ENCODE measurements at regions not wholly inside any gene's neighbourhood (a gene's known extent, or its start where the extent isn't known, plus 50 kb on each side); places are given as distances from the start of the nearest gene placed in this dataset.

DNA sequence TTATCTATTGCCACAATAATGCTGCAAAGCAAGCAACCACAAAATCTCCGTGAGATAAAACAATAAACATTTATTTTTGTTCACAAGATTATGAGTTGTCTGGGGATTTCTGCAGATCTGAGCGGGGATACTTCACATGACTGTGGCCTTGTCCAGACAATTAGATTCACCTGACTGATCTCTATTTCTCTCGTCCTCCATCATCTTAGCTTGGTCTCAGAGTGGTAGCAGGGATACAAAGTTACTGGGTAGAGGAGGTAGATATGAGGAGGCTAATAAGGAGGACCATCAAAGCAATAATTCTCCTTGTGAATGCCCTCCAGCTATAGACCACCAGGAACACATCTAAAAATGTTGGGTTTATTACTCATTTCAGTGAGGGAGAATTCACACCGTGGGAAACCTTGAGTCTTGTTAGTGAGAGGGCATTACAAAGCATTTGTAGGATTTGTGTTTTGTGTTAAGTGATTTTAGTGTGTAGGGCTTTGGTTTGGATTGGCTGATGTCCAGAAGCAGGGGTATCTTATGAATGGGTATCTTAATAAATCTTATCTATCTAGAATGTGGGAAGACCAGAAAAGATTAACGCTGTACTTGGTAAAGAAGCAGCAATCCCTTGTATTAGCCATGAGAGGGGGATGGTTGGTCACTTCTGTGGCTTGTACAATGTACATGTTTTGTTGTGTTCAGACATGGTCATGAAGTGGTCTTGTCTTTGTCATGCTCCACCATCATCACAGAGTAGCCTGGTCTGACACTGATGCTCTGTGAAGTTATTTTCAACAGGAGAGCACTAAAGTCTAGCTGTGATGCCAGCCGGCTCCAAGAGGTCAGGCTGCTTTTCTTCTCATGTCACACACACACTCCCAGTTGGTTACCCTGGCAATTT, 287.6 kb upstream of the STT3B start:
- TF ChIP-seq GATA3 (IDR thresholded peaks at IDR 0.05; ENCODE audit: low read depth, low read length) (no peak), GATA2 (IDR thresholded peaks at IDR 0.05; ENCODE audit: low read depth, low read length) (no peak)

DNA sequence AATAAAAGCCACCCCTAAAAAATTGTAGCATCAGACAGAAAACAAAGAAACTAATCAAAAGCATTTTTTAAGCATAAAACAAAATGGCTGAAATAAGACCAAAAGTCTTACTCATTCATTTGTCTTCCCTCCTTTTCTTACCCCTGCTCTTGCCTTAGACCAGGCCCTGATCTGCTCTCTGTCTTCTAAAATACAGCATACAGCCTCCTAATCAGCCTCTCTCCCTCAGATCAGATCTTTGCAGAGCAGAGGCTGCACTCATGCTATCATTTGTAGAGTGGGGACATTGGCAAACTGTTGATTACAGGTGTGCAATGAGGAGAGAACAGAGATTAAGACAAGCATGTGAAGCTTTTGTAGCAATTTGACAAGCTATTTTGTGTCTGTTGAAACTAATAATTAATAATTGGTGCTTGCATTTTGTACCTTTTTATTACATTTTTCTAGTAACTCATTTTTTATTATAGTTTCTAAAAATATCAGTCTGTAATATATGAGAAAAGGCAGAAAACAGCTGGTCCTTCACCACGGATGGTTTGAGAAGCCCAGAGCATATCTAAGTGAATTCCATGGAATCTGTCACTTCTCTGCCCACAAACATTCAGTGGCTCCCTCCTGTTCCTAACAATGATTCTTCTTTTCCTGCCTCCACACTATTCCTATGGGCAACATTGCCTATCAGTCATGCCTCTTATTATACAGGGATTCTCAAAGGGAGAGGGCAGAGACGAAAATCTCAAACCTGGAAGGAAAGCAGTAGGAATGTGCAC, 286.2 kb upstream of the STT3B start:
- no peak for TF ChIP-seq GATA2 (IDR thresholded peaks at IDR 0.05; ENCODE audit: low read depth, low read length)
- no peak for TF ChIP-seq GATA3 (IDR thresholded peaks at IDR 0.05; ENCODE audit: low read depth, low read length)

DNA sequence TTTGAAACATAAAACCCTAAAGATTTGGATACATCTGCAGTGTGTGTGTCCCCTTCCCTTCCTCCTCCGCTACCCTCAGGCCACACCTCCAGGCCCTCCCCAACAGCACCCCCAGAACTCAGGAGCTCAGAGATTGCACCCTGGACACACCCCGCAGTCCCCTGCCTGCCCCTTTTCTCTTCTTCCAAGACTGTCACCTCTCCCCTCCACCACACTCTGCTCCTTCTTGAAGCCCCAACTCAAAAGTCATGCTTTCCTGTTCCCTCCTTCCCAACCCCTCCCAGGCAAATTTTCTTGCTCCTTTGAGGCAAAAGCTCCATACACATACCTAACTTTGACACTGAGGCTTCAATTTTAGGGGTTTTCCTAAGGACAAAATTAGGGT, 285.7 kb upstream of the STT3B start:
- TF ChIP-seq GATA2 (IDR thresholded peaks at IDR 0.05; ENCODE audit: low read depth, low read length): no peak
- TF ChIP-seq GATA3 (IDR thresholded peaks at IDR 0.05; ENCODE audit: low read depth, low read length): no peak

DNA sequence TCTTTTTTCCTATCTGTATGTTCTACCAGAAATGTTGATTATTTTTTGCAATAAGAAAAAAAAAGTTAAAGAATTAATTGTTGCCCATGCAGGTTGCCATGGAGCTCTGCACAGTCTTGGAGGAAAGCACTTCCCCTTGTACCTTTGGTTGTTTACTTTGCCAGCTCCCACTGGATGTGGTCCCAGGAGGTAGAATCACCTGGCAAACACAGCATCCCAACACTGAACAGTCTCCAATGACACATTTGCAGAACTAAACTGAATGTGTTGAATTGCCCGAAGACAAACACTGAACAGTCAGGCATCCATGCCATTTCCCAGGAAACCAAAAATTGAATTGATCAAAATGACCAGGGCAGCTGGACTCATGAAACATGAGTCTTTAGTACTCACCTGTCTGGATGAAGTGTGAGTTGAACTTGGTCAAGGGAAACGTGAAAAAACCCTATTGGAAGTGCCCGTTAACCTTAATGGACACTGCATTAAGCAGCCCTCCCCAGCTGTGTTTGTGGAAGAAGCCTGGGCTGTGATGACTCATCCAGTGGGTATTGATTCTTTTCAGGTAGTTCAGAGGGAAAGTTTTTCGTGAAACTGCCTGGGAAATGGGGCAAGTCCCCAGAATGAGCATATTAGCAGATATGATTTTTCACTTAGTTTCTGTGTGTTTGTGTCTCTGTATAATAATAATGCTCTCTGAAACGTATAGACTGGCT, 284.7 kb upstream of the STT3B start:
- no peak for TF ChIP-seq GATA3 (IDR thresholded peaks at IDR 0.05; ENCODE audit: low read depth, low read length)
- TF ChIP-seq GATA2 (IDR thresholded peaks at IDR 0.05; ENCODE audit: low read depth, low read length): no peak

DNA sequence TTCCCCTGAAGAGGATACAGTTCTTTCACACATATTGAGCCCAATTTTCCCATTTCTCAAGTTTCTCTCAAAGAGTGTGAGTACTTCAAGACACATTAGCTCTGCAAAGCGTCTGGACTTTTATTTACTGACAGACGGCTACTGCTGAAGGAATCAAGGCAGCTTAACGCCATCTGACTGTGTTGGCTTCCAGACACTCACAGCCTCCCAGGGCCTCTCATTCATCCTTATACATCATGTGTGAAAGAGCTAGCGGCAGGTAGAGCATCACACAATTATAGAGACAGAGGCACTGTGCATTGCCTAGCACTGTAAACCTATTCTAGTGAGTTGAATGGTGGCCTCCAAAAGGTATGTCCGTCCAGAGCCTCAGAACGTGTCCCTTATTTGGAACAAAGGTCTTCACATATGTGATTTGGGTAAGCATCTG, 284.1 kb upstream of the STT3B start:
- TF ChIP-seq GATA2 (IDR thresholded peaks at IDR 0.05; ENCODE audit: low read depth, low read length) (no peak), GATA3 (IDR thresholded peaks at IDR 0.05; ENCODE audit: low read depth, low read length) (no peak)

DNA sequence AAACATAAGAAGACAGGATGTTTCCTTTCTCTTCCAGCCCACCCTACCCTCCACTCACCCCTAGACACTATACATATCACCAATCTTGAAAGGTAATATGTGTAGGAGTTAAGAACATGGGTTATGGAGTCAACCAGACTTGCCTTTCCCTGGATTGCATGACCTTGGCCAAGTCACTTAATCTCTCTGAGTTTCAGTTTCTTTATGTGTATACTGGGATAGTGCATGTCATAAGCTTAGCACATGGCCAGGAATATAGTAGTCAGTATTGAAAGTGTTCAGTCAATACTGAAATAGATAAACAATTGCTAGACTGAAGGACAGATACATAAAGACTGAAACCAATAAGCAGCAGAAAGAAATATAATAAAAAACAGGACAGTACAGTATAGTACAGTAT, 283.2 kb upstream of the STT3B start:
- TF ChIP-seq GATA2 (IDR thresholded peaks at IDR 0.05; ENCODE audit: low read depth, low read length): no peak
- no peak for TF ChIP-seq GATA3 (IDR thresholded peaks at IDR 0.05; ENCODE audit: low read depth, low read length)

DNA sequence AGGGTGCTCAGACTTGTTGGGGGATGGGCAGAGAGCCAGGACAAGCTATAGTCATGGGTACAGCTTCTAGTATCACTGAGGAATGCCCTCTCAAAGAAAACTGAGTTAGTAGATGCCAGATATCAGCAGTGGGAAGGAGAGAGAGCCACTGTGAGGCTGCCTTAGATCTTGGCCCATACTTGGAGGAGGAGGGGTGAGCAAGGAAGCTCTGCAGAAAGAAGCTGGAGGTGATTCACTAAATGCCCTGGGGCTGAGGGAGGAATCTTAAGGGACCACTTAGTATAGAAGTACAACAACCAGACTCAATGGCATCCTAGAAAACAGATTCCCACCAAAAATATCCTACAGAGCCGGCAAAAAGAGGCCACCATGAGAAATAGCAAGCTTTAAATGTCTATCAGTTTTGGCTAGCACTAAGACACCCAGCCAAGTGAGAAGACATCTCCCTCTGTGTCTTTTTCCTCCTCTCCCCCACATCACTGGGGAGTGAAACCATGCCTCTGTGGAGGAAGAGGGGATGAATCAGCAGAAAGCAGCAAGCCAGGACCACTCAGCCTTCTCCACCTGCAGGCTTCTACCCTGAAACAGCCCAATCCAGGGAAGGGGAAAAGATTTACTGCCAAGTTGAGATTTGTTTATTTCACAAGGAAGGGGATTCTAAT, 282.5 kb upstream of the STT3B start:
- TF ChIP-seq GATA2 (IDR thresholded peaks at IDR 0.05; ENCODE audit: low read depth, low read length) (no peak), GATA3 (IDR thresholded peaks at IDR 0.05; ENCODE audit: low read depth, low read length) (no peak)

DNA sequence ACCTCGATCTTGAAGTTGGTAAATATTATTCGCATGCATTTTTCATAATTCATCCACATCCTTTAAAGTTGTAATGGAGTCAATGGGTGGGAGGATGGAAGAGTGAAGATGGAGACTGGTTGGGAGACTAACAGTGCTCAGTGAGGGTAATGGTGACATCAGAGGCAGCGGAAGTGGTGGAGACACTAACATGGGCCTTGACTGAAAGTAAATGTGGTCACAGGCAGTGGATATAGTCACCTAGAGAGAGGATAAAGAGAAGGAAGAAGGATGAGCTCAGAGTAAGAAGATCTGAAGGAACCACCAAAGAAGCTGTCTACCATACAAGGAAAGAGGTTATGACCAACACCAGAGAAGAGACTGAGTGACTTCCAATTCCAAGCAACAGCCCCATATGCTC, 281.6 kb upstream of the STT3B start:
- no peak for TF ChIP-seq GATA3 (IDR thresholded peaks at IDR 0.05; ENCODE audit: low read depth, low read length)
- no peak for TF ChIP-seq GATA2 (IDR thresholded peaks at IDR 0.05; ENCODE audit: low read depth, low read length)

DNA sequence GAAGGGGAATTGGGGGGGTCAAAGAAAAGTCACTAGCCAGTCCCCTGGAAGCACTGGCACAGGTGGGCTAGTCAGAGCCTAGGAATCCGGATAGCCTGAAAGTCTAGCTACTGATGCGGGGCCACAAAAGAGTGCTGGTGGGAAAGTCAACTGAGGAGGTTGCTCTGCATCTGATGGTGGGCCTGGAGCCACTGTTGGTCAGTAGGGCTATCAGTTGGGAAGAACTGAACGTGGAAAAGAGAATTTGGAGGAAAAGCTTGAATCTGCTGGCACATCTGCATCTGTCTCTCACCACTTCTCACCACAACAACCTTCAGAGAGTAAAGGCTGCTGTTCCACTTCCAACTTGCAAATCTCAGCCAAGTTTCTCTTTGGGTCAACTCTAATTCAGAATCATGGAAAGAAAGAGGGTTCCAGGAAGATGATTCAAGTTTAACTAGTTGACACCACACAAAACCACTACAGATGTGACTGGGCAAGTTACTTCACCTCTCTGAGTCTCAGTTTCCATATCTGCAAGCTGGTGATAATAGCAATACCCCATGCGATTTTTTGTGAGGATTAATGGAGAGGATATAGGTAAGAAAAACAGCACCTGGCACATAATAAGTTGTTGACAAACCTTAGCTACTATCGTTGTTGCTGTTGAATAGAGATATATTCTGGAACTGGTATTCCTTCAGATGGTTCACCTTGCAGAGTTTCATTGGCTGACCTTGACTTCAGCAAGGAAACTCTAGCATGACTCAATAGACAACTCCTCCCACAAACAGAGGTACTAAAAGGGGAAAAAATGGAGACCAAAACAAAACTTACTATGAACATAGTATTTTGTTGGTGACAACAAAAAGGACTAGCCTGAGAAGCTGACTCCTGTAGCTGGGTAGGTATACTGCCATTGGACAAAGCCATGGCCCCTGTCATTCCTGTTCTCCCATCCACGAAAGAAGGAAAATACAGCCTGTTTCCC, 280.2 kb upstream of the STT3B start:
- no peak for TF ChIP-seq GATA3 (IDR thresholded peaks at IDR 0.05; ENCODE audit: low read depth, low read length)
- TF ChIP-seq GATA2 (IDR thresholded peaks at IDR 0.05; ENCODE audit: low read depth, low read length): no peak

DNA sequence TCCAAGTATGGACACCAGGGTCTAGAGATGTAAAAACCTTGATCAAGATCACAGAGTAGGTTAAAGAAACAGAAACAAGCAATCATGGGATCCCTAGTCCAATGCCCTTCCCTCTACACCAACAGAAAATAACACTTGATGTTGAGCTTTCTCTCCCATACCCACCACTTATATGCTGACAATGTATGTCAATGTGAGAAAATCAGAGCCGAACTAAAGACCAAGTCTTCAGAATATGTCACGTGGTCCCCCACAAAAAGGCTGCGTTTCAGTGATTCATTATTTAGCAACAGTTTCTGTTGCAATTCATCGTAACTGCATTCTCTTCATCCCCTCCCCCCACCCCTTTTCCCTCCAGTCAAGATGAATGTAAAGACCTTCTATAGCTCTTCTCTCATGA, 278.9 kb upstream of the STT3B start:
- no peak for TF ChIP-seq GATA2 (IDR thresholded peaks at IDR 0.05; ENCODE audit: low read depth, low read length)
- no peak for TF ChIP-seq GATA3 (IDR thresholded peaks at IDR 0.05; ENCODE audit: low read depth, low read length)

DNA sequence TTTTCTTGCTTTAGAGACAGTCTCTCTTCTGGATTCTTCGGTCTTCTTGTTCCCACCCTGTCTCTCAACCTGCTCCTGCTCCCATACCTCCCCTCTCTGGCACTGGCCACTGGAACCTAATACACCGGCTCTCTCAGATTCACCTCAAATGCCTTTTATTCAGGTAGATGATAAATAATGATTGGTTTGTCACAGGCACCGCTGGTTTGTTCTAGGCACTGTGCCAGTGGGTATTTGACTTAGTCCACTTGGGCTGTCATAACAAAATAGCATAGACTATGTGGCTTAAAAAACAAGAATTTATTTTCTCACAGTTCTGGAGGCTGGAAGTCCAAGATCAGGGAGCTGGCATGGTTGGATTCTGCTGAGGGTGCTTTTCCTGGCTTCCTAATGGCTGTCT, 278.2 kb upstream of the STT3B start:
- TF ChIP-seq GATA2 (IDR thresholded peaks at IDR 0.05; ENCODE audit: low read depth, low read length) (no peak), GATA3 (IDR thresholded peaks at IDR 0.05; ENCODE audit: low read depth, low read length) (no peak)

DNA sequence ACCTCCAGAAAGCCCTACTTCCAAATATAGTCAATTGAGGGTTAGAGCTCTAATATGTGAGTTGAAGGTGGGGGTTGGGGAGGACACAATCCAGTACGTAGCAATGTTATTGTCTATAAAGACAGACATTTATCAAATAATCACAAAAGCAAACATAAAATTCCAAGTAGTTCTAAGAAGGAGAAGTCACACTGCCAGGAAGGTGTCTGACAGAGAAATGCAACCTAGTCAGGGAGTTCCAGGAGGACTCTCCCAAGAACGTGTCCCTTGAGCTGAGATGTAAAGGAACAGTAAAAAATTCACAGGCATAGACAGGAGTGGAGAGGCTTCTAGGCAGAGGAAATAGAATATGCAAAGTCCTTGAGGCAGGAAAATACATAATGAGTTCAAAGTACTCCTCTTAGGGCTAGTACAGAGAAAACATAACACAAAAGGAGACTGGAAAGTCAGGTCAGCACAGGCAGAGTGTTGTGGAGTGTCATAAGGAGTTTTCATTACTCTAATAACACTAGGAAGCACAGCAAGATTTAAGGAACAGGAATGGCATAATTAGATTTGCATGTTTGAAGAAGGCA, 277.6 kb upstream of the STT3B start:
- TF ChIP-seq GATA2 (IDR thresholded peaks at IDR 0.05; ENCODE audit: low read depth, low read length) (no peak), GATA3 (IDR thresholded peaks at IDR 0.05; ENCODE audit: low read depth, low read length) (no peak)

Data from SH-SY5Y (cell line).